Progenitor cell of endocrine pancreas (in vitro differentiated cells): ENCODE measurements at regions not wholly inside any gene's neighbourhood (a gene's known extent, or its start where the extent isn't known, plus 50 kb on each side); places are given as distances from the start of the nearest gene placed in this dataset.

Experiments used
- DNase-seq: peaks from one replicate; pipeline ENCODE4 v3.0.0; 2021; ENCODE audit warnings: low spot score; ENCODE audit not compliant: unreplicated experiment
- H3K27ac Mint-ChIP-seq: 2 replicates; pipeline ENCODE4 v1.8.0; 2021; ENCODE audit warnings: mild to moderate bottlenecking, moderate library complexity, mixed read lengths
- H3K27me3 Mint-ChIP-seq: 2 replicates; pipeline ENCODE4 v1.8.0; 2021; ENCODE audit warnings: mixed read lengths
- H3K36me3 Mint-ChIP-seq: 2 replicates; pipeline ENCODE4 v1.8.0; 2022; ENCODE audit warnings: mixed read lengths; ENCODE audit not compliant: insufficient read depth
- H3K4me1 Mint-ChIP-seq: 2 replicates; pipeline ENCODE4 v1.8.0; 2021; ENCODE audit warnings: low read depth, mixed read lengths
- H3K4me3 Mint-ChIP-seq: 2 replicates; pipeline ENCODE4 v1.8.0; 2021; ENCODE audit warnings: low read depth, mild to moderate bottlenecking, moderate library complexity, mixed read lengths
- H3K9me3 Mint-ChIP-seq: 2 replicates; pipeline ENCODE4 v1.8.0; 2021; ENCODE audit warnings: low read depth, mixed read lengths
- CTCF ChIP-seq: fragments of 200-600 bp; sonication (generic); IDR thresholded peaks from one replicate; pipeline ENCODE4 v1.5.0; 2021; ENCODE audit warnings: antibody characterized with exemption, mild to moderate bottlenecking; ENCODE audit not compliant: unreplicated experiment

DNA sequence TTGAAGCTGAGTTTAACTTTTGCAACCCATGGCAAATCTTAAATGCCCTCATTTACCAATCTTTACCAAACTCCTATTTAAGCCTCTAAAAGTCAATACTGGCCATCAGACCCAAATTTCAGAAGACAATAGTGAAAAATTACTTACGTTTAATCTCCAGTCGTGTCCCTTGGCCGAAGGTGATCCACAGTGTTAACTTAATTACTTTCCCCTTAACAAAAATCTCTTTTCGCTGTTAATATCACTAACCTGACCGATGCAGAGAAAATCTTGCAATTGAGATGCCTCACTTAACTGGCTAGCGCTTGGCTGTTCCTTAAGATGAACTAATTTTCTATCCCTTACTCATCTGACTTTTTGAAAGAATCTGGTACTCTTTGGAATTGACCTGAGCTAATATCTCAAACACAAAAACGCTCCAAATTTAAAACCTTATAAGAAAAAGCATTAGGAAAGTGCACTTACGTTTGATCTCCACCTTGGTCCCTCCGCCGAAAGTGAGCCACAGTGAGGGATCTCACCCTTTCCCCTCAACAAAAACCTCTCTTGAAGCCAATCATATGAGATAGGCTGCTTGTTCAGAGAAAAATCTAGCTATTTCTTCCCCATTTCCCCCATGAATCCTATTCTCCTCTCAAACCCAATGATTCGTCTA, 169.1 kb downstream of the RPIA start:
- DNase-seq, result no peak
- Mint-ChIP-seq H3K9me3 (peaks cover 24% of the 10 kb centered on the region), H3K27ac (no peak overlapping the region), H3K4me1 (peaks cover 5% of the 10 kb centered on the region), H3K36me3 (no peaks in the 10 kb centered on the region), H3K4me3 (no peak overlapping the region), H3K27me3 (no peaks in the 10 kb centered on the region)
- TF ChIP-seq CTCF, result no peak

GRCh38 chr2:88865801-88866371, 174.4 kb downstream of the RPIA start:
- Mint-ChIP-seq H3K27ac (no peak overlapping the region), H3K4me1 (no peaks in the 10 kb centered on the region), H3K27me3 (no peaks in the 10 kb centered on the region), H3K9me3 (peaks cover 17% of the 10 kb centered on the region), H3K36me3 (no peaks in the 10 kb centered on the region), H3K4me3 (no peak overlapping the region)
- no peak for TF ChIP-seq CTCF
- DNase-seq, result no peak

- peaks cover 9% of the 10 kb centered on the region for H3K9me3 Mint-ChIP-seq
- no peaks in the 10 kb centered on the region for H3K27me3 Mint-ChIP-seq
- no peak overlapping the region for H3K4me3 Mint-ChIP-seq
- H3K36me3 Mint-ChIP-seq, result no peaks in the 10 kb centered on the region
- DNase-seq, result no peak
- no peak for TF ChIP-seq CTCF
- no peak overlapping the region for H3K27ac Mint-ChIP-seq
- no peaks in the 10 kb centered on the region for H3K4me1 Mint-ChIP-seq
Observed at GRCh38 chr2:88866756-88867155, 175.3 kb downstream of the RPIA start.

GRCh38 chr2:88868861-88869260, 177.4 kb downstream of the RPIA start:
- H3K4me3 Mint-ChIP-seq, result no peak overlapping the region
- no peak overlapping the region for H3K27ac Mint-ChIP-seq
- H3K9me3 Mint-ChIP-seq, result peaks cover 9% of the 10 kb centered on the region
- DNase-seq, result no peak
- no peaks in the 10 kb centered on the region for H3K27me3 Mint-ChIP-seq
- no peaks in the 10 kb centered on the region for H3K36me3 Mint-ChIP-seq
- H3K4me1 Mint-ChIP-seq, result no peaks in the 10 kb centered on the region
- TF ChIP-seq CTCF, result no peak

DNA sequence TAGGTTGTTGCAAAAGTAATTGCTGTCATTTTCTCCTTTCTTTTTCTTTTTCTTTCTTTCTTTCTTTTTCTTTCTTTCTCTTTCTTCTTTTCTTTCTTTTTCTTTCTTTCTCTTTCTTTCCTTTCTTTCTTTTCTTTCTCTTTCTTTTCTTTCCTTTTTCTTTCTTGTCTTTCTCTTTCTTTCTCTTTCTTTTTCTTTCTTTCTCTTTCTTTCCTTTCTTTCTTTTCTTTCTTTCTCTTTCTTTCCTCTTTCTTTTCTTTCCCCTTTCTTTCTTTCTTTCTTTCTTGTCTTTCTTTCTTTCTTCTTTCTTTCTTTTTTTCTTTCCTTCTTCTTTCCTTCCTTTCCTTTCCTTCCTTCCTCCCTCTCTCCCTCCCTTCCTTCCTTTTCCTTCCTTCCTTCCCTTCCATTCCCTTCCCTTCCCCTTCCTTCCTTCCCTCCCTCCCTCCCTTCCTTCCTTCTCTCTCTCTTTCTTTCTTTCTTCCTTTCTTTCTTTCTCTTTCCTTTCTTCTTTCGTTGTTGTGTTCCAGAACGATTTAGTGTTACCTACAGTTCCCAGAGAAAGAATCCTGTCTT, 178.9 kb downstream of the RPIA start:
- H3K27me3 Mint-ChIP-seq, result no peaks in the 10 kb centered on the region
- no peak for TF ChIP-seq CTCF
- DNase-seq, result no peak
- no peak overlapping the region for H3K4me3 Mint-ChIP-seq
- H3K9me3 Mint-ChIP-seq, result peaks cover 5% of the 10 kb centered on the region
- no peaks in the 10 kb centered on the region for H3K4me1 Mint-ChIP-seq
- H3K36me3 Mint-ChIP-seq, result no peaks in the 10 kb centered on the region
- H3K27ac Mint-ChIP-seq, result no peak overlapping the region
